Urothelium cell line (cell line): ENCODE measurements at regions not wholly inside any gene's neighbourhood (a gene's known extent, or its start where the extent isn't known, plus 50 kb on each side); places are given as distances from the start of the nearest gene placed in this dataset.
"Not testable (repeated sequence)": the region's sequence is repeated elsewhere in the genome, so short reads cannot be mapped to it uniquely, and the experiment has no call there.

Source experiments
- DNase-seq: peaks from one replicate; pipeline ENCODE4 v3.0.0; 2011; ENCODE audit warnings: low spot score, mixed read lengths
- FAIRE-seq: peaks from 2 replicates; lab custom pipeline; 2011; peaks lifted over from hg19 to GRCh38; lab: Jason Lieb, UNC

GRCh38 chr5:113715921-113716320, 202.4 kb downstream of the YTHDC2 start:
- not testable (repeated sequence) for DNase-seq, FAIRE-seq

GRCh38 chr5:113719549-113719948, 206.1 kb downstream of the YTHDC2 start:
- DNase-seq (no peak), FAIRE-seq (no peak)

GRCh38 chr5:113721171-113721570, 207.7 kb downstream of the YTHDC2 start:
- no peak for DNase-seq
- FAIRE-seq, result no peak

DNA sequence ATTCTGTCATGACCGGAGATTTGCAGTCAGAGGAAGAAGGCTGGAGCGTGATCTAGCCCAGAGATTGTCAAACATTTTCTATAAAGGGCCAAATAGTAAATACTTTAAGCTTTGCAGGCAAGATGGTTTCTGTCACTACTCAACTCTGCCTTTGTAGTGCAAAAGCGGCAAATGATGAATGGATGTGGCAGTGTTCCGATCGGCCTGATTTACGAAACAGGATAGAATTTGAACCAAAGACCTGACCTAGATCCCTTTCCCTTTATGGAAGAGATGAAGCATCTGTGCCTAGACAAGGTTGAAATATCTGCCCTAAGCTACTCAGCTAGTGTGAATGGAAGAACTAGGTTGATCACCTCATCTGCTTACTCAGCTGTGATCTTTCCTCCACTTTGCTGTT, 209.5 kb downstream of the YTHDC2 start:
- FAIRE-seq, result no peak

DNA sequence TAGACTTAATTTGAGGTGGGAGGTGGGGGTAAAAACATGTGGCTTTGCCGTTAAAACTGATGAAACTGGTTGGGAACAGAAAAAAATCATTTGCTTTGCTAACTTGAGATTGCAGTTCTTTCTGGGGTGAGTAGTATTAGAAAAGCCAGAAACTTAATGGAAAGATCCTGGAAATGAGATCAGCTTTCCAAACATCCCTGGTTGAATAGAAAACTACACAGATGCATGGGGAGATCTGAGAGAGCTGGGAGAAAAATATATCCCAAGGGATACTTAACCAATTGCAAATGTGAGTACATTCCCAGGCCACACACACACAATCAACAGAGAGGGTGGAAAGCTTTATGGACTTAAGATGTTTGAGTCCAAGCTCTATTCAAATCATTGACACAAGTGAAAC, 222.3 kb downstream of the YTHDC2 start:
- no peak for DNase-seq
- no peak for FAIRE-seq

More for the DNA sequence above, 209.5 kb downstream of the YTHDC2 start:
- no peak for DNase-seq

DNA sequence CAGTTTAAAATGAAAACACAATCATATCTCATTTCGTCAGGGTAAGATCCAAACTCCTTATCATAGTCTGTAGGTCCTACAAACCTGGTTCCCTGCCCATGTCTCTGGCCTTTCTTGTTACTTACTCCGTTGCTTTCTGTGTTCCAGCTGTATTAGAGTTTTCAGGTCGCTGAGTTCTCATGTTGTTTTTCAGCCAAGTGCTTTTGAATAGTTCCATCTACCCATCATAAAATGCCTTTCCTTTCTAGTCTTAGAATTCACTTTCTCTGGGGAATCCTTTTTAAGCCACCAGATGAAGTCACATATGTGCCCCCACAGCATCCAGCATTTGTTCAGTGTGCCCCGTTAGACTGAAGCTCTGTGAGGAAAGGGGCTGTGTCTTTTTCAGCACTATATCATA, 228.7 kb downstream of the YTHDC2 start:
- DNase-seq (no peak), FAIRE-seq (no peak)

- FAIRE-seq (no peak), DNase-seq (no peak)
These were observed 229.1 kb downstream of the YTHDC2 start for GRCh38 chr5:113742639-113743038.

- no peak for FAIRE-seq
- DNase-seq, result no peak
These were observed 234.9 kb downstream of the YTHDC2 start for GRCh38 chr5:113748403-113748802.

DNA sequence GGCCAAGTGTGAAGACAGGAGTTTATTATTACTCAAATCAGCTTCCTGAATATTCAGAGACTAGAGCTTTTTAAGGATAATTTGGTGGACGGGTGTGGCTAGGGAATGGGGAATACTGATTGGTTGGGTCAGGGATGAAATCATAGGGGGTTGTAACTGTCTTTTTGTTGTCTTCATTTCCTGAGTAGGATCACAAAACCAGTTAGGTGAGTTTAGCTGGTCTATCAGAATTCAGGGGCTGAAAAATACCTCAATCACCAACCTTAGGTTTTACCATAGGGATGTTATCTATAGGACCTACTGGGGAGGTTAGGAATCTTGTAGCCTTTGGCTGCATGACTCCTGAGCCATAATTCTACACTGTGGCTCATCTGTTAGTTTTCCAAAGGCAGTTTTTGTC, 235.8 kb downstream of the YTHDC2 start:
- FAIRE-seq (no peak), DNase-seq (no peak)

DNA sequence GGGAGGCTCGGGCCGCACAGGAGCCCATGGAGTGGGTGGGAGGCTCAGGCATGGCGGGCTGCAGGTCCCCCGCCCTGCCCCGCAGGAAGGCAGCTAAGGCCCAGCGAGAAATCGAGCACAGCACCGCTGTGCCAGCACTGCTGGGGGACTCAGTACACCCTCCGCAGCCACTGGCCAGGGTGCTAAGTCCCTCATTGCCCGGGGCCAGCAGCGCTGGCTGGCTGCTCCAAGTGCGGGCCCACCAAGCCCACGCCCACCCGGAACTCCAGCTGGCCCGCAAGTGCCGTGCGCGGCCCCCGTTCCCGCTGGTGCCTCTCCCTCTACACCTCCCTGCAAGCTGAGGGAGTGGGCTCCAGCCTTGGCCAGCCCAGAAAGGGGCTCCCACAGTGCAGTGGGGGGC, 239.7 kb downstream of the YTHDC2 start:
- DNase-seq, FAIRE-seq: not testable (repeated sequence)

DNA sequence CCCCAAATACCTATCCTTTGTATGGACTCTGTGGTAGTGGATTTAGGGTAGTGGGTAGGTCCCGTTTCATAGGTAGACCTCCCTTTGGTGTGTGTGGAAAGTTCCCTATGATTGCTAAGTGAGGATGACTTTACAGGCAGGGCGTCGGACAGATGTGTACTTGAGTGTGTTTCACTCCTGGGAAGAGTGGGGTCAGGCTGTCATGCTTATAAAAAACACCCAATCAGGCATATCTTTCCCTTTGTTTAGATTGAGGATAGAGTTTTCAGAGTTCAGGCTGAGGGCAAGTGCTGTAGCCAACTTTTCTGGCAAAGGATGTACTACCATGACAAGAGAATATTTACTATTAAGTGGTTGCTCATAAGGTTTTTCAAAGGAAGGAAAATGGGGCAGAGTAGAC, 242.0 kb downstream of the YTHDC2 start:
- no peak for FAIRE-seq

GRCh38 chr5:113757508-113757907, 244.0 kb downstream of the YTHDC2 start:
- FAIRE-seq (no peak), DNase-seq (no peak)

More for the DNA sequence above, 242.0 kb downstream of the YTHDC2 start:
- DNase-seq, result no peak

DNA sequence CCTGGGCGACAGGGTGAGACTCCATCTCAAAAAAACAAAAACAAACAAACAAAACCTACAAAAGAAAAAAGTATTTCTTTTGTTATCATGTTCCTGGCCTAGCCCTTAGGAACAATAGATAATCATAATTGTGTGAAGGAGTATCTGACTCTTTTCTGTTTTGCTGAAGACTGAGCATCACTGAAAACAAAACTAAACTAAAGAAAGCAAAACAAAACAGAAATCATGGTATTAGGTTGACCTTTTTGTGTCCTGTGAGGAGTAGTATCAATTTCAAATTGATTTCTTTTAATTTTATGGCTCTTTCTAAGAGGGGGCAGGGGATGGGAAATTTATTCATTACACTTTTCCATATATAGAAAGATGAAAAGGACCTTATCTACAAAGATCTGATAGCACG, 246.0 kb downstream of the YTHDC2 start:
- FAIRE-seq (no peak), DNase-seq (no peak)

GRCh38 chr5:113760486-113760885, 247.0 kb downstream of the YTHDC2 start:
- no peak for FAIRE-seq
- no peak for DNase-seq

DNA sequence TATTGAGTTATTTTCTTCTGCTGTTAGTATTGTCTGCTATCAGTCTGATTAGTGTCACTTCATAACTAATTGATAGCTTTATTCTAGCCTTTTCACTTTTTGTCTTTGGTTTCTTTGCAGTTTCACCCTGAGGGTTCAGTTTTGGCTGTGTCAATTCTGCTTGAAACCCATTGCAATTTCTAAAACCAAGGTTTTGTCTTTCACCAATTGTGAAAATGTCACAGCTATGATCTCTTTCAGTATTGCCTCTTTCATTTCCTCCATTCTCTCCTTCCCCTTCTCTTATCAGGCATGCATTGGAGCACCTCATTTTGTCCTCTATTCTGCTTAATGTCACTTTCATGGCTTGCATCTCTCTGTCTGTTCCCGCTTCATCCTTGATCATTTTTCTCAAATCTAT, 248.1 kb downstream of the YTHDC2 start:
- no peak for DNase-seq
- no peak for FAIRE-seq

GRCh38 chr5:113764382-113764781, 250.9 kb downstream of the YTHDC2 start:
- DNase-seq (no peak), FAIRE-seq (no peak)

- DNase-seq, FAIRE-seq: not testable (repeated sequence)
These were observed 253.3 kb downstream of the YTHDC2 start for GRCh38 chr5:113766827-113767226.

- FAIRE-seq (no peak), DNase-seq (no peak)
These were observed 257.2 kb downstream of the YTHDC2 start for GRCh38 chr5:113770648-113771047.

DNA sequence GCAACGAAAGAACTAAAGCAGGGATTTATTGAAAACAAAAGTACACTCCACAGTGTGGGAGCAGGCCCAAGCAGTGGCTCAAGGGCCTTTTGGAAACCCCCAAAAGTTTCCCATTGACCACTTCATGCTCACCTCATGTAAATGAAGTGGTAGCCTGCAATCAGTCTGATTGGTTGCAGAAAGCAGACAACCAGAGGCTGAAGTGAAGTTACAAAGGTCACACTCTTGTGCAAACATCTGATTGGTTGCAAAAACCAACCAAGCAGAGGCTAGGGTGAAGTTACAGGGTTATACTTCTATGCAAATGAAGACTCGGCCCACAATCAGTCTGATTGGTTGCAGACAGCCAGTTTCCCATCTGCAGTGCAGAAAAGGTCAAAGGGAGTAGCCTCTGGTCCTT, 258.0 kb downstream of the YTHDC2 start:
- DNase-seq, result no peak
- FAIRE-seq, result no peak

DNA sequence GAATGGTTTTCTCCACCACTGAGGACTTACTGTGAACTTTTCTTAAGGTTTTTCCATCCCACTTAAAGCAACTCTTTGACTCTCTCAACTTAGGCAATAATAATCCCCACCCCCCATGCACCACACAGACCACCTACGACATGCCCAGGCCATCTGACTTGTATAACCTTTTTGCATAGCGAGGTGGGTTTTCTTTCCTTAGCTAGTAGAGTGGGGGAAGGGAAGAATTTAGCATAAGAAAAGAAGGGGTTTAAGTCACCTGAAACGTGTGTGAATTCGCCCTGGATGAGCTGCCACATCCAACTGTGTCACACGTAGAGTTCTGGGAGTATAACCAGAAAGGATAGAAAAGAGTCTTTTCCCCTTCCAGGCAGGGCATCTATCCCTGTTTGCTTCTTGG, 262.7 kb downstream of the YTHDC2 start:
- FAIRE-seq, result no peak
- no peak for DNase-seq

GRCh38 chr5:113776832-113777525, 263.5 kb downstream of the YTHDC2 start:
- no peak for FAIRE-seq
- DNase-seq, result no peak

DNA sequence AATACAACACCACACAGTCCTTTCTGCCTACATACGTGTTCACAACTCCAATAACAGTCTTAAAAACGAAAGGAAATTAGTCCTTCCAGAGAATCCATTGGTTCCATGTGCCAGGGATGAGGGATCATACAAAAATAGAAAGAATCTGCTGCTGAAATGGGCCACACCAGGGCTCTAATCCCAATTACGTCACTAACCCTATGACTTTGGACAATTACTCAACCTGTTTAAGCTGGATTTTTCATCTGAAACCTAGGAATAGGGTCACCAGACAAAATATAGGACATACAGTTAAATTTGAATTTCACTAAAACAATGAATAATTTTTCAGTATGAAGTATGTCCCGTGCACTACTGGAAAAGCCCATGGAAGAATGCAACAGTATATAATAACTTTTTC, 264.7 kb downstream of the YTHDC2 start:
- FAIRE-seq (no peak), DNase-seq (no peak)

- no peak for FAIRE-seq
- no peak for DNase-seq
These were observed 274.7 kb downstream of the YTHDC2 start for GRCh38 chr5:113788141-113788655.
